GM12872 (cell line): ENCODE measurements at regions not wholly inside any gene's neighbourhood (a gene's known extent, or its start where the extent isn't known, plus 50 kb on each side); places are given as distances from the start of the nearest gene placed in this dataset.
A peak's percentile ranks its signal among the peaks of the same experiment; 100 is the strongest.

Experiments
- TF ChIP-seq, protein P1 (sequence below): IDR thresholded peaks from 3 replicates; pipeline ENCODE4 v1.5.1; 2011; ENCODE audit warnings: low read depth, mild to moderate bottlenecking, low read length, moderate library complexity; ENCODE audit not compliant: insufficient read depth

DNA sequence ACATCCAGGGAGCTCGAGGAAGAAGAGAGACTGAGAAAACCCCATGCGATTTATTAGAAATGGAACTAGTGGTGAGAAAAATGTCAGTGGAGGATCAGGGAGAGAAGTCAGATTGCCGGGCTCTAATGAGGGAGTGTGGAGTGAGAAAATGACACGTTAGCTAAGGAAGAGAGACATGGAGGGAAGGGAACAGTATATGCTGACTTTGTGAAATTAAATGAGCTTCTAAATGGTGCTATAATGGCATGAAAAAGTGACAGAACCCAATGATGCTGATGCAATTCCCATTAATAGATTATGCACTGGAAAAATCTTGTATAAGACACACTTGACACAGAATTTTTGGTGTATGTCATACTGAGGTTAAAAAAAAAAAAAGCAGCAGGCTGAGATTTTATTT is 112.6 kb downstream of the HSPH1 start:
- TF ChIP-seq, protein P1, sequence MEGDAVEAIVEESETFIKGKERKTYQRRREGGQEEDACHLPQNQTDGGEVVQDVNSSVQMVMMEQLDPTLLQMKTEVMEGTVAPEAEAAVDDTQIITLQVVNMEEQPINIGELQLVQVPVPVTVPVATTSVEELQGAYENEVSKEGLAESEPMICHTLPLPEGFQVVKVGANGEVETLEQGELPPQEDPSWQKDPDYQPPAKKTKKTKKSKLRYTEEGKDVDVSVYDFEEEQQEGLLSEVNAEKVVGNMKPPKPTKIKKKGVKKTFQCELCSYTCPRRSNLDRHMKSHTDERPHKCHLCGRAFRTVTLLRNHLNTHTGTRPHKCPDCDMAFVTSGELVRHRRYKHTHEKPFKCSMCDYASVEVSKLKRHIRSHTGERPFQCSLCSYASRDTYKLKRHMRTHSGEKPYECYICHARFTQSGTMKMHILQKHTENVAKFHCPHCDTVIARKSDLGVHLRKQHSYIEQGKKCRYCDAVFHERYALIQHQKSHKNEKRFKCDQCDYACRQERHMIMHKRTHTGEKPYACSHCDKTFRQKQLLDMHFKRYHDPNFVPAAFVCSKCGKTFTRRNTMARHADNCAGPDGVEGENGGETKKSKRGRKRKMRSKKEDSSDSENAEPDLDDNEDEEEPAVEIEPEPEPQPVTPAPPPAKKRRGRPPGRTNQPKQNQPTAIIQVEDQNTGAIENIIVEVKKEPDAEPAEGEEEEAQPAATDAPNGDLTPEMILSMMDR: no peak

DNA sequence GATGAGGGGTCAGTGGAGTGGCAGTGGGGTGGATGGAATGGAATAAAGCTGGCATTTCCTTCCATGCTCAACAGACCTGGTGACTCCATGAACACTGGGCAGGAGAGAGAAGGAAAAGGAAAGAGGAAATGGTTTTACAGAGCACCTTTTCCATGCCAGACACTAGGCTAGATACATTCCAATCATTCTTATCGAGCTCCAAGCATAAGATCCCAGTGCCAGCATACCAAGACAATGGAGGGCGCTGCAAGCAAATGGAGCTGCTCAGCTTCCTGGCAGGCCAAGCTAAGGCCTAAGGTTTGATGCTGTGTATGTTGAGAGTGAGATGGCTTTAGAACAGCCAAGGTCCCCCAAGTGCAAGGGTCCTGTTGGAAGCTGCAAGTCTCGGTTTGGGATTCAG is 113.2 kb downstream of the HSPH1 start:
- TF ChIP-seq, protein P1: no peak

DNA sequence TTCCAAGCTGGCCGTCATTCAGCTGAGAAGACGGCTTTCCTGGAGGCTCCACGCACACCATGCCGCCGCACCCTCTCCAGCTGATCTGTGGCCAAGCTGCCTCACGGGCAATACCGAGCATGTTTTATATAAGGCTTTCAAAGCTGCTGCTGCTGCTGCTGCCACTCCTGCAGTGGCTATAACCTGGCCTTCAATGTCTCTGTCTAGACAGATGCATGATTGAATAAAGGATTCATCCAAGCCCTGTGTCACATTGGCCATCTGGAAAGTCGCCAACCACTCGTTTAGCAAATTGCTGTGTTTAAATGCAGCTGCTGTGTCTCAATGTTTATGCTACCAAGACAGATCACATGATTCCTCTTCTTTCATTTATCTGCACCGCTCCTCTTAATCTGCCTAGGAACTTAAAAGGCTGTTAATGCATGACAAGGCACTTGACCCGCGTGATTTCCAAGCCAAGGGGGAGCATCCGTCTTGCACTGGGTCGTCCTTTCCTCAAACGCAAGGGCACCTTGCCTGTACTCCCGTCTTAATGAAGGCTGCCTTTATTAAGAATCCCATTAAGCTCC is 114.3 kb downstream of the TEX26 start:
- TF ChIP-seq, protein P1: no peak

DNA sequence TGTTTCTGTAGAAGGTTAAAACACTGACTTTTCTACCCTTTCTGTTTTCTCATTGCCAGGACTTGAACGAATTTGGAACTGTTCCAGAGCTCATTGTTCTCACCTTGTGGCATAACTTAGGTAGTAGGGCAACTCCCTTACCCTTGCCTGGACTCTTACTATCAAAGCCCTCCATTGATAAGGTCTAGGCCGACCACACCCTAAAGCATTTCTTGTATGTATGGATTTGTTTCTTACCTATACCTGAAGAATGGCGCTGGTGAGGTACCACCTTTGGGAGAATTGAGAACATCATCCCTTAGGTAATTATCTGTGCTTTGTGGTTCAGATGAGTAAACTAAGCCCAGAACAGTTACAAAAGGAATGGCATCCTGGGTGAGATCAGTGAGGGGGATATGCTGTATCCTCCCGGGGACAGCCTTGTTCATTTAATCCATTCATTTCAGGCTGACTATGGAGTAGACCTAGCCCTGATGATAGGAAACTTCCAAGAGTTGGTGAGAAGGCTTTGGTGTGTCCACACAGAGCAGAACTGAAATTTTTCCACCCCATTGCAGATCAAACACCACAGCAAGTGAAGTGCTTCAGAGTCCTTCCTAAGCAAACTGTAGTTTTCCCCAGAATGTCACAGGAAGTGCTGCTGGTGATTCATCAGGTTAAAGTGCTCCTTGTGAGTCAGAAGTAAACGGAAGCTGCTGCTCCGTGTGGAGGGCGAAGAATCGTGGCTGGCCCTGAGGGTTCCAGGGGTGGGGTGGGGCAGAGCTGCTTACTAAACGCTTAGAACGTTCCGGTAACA is 113.0 kb downstream of the TEX26 start:
- TF ChIP-seq, protein P1: no peak

DNA sequence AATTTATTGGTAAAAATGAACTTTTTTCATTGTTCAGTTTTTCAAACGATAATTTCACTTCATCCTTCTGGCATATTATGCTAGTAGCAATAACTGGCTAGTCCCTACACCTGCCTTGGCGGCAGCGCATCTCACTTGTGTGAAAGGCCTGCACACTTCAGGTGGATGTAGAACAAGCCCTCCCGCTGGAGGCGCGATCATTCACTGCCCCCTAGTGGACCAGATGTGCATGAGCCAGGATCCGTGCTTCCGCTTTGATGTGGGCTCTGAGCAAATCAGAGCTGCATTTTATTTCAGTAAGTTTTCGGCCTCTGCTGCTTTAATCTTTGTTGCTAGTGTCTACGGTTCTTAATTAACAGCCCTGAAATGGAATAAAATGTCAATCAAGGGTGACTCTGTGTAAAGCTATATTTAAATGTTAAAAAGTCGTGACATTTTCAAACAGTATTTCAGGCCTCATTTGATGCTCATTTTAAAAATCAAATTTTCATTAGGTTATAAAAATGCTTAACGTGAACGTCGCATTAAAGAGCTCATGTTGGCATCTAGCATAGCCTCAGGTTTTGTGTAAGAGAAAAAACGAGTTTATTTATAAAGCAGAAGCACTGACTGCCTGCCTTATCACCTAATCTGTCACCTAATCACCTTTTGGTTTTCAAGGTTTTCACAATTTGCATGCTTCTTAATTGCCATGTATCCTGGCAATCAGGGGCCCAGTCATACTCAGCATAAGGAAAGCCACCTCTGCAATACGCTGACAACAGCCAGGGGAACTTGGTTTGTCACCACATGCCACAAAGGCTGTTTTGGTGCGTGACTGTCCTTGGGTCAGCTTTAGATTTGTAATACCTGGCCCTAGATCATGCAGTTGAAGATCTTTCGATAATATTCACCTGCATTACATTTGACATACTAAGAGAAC is 112.2 kb downstream of the TEX26 start:
- TF ChIP-seq, protein P1: peak; percentile 96

DNA sequence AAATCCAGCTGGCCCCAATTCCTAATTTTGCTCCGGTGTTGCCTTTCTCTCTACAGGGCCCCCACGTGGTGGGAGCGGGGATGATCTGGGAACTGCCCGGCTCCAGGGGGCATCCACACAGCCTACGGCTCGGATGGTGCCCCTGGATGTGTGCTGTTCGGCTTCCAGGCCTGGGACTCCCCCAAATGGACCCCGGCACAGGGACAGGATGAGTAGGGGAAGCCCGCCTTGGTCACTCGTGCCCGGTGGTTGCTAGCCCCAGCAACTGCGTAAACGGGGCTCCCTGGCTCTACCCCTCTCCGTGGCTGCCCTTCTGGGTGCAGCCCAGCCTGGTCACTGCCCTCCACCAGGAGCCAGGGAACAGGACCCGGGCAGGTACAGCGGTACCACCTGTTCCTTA is 111.5 kb downstream of the TEX26 start:
- TF ChIP-seq, protein P1: peak; percentile 42; the same call in 2 of the 3 replicates

DNA sequence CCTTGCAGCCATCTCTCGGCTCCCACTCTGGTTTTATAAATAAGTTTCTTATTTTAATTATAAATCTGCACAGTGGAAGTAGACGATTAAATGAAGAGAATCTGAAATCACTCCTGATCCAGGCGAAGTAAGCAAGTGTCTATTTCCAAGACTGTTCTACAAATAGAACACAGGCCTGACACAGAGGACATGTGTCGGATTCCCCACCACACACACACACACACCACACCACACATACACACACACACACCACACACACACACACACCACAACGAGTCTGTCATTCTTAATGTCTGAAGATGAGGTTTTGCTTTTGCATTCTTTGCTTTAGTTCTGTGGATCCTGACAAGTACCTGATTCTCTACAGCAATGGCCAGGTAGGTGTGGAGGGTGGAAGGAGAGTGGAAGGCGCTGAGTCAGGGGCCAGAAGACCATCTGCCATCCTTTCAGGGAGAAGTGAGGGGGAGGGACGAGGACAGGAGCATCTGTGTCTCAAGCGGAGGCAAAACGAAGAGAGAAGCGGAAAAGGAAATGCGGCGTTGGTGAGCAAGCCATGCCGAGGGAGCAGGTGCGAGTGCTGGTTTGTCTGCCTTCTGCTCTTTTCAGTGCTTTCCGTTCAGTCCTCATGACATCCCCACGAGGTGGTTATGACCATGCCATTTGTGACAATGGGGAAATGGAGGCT is 110.2 kb downstream of the TEX26 start:
- TF ChIP-seq, protein P1: no peak
